HUDEP-2 (cell line): ENCODE measurements at regions not wholly inside any gene's neighbourhood (a gene's known extent, or its start where the extent isn't known, plus 50 kb on each side); places are given as distances from the start of the nearest gene placed in this dataset.

Source experiments
- DNase-seq, 76 experiments: peaks; one replicate each; lab custom pipeline; 2025; ENCODE audit not compliant: unreplicated experiment in 76 of 76; lab: John Stamatoyannopoulos, UW

DNA sequence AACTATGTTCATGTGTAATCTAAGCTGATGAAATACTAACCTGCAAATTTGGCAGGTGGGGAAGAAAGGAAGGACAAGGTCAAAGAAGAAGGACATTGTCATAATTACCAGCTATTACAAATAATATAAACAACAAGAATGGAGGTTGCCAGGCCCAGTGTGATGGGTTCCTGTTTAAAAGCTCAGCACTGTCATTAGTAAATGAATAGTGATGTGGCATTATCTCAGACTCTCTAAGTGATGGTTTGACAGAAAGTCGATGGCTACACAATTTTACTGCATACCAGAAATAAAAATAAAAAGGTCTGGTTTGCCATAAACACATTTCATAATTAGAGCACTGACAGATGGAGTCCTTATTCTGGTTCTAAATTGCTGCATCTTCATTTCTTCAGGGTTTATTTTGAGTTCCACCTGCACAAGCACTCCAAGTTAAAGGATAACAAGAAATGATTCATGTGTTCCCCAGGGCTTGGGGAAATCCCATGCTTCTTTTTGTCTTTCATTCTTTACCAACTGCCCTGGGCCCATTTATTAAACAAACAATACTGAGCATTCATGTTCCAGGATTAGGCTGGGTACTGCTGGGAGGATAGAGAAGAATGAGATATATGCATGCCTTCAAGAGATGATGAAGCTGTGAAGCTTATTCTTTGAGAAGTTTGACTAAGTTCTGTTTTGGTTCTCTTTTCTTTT is 367.8 kb upstream of the RASGEF1B start:
- no peak for DNase-seq

DNA sequence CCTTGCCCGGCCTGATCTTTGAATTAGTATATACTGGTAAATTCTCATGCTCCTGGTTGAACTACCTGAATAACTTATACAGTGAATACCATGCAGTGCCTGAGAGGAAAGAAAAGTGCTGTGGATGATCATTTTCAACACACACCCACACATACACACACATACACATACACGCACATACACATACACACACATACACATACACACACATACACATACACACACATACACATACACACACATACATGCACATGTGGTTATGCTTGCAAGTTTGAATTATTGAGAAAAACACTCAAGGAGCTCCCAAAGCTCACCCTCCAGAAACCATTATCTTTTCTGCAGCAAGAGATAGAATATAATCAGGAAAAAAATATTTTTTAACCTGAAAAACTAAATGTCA is 366.9 kb upstream of the RASGEF1B start:
- DNase-seq, result no peak

DNA sequence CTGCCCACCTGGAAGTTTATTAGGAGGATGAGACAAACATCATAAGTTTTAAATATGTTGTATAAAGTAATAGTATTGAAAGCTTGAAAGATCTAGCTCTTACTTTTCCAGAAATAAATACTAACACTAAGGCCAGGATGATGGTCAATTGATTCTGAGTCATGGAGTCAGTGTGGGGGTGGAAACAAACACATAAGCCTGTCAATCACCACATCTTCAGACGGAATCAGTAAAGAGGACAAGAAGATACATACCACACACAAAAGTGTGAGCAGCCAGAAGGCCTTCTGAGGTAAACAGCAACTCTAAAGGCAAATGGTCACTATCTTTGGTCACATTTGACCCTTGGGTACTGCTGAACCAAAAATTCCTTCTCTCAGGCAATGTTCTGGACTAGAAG is 365.0 kb upstream of the RASGEF1B start:
- no peak for DNase-seq

DNA sequence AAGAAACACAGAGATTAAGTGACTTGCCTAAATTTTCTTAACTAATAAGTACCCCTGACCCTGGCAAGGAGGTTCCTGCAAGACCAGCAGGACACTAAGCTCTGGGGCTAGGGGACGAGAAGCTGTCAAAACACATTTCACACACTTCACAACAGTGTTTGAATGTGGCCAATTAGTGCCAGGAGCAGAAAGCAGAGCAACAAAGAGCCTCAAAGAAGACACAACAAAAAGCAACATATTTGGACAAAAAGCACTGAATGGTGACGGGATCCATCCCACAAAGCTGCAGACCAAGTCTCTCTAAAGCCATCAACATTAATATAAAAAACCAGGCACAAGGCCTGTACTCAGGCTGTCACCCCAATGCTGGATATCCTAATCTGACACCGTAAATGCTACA is 361.9 kb upstream of the RASGEF1B start:
- DNase-seq, result no peak

DNA sequence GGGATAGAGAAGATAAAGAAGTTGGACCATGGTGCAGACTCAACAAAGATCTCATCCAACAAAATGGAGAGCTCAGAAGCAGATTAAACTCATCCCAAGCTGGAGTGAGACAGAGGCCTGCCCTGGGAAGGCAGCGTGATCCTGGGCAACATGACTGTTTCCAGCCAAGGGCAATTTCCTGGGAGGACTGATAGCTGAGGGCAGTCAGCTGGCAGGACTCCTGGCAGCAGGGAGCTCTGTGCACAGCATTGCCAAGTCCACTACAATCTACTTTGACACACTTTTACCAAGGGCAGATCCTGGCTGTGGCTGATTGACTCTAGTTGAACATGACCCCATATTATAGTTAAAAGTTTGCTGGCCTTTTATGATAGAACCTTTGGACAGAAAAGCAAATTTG is 357.3 kb upstream of the RASGEF1B start:
- no peak for DNase-seq

DNA sequence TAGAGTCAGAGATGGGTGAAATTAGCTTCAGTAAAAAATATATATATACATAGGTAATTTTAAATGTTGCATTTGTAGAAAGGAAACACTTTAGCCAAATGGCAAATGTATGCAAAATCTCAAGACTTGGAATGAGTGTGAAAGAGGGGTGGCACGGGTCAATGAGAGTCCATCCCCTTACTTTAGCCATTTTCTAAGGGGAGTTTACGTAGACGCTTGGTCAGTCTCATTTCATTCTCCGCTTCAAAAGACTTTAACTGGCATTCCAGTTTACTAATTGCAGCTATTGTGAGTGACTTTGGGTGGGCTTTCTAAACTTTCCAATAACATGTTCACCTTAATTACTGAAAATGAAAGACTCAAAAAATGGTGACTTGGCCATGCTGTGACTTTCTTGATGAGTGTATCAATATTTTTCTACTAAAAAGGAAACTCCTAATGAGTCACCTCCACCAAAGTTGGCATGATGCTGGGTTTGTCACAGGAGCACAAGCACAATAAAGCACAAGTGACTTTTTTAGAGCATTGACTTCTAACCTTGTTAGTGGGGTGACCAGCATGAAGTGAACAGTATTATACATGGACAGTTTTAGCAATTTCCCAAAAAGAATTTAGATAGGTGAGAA is 356.0 kb upstream of the RASGEF1B start:
- DNase-seq, result no peak

DNA sequence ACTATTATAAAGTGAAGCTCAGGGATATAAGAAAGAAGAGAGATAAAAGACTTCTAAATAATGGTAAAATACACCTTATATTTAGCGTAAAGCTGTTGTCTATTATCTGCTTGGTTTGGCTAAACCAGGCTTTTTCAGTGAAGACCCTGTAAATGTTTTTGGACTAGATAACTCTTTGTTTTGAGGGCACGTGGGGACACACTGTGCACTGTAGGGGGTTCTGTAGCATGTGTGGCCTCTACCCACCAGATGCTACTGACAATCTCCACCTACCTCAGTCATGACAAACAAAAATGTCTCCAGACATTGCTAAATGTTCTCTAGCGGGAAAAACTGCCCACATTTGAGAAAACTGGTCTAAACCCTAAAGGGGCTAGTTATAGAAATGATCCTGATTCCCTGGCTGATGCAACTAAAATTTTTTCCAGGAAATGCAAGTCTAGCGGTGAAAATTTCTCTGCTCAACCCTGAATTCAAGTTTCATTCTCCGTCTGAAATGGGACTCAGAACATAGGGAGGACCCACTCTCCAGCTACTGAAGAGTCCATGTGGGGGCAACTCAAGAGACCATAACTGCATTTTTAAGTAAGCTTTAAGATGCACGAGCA is 355.2 kb upstream of the RASGEF1B start:
- no peak for DNase-seq

DNA sequence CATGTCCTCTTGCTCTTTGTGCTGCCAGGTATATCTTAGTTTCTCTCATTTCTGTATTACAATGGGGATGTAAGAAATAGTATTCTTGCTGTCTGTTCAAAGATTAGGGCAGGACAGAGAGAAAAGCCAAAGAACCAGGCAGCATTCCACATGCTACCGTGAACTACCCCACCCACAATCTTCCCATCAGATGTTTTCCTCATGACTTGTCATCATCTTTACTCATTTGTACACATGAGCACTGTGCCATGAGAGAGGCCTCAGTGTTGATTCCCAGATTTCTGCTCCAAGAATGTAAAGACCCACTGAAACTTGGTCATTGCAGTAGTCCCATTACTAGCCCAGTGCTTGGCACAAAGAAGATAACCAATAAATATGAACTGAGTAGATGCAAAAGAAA is 354.6 kb upstream of the RASGEF1B start:
- DNase-seq, result no peak

DNA sequence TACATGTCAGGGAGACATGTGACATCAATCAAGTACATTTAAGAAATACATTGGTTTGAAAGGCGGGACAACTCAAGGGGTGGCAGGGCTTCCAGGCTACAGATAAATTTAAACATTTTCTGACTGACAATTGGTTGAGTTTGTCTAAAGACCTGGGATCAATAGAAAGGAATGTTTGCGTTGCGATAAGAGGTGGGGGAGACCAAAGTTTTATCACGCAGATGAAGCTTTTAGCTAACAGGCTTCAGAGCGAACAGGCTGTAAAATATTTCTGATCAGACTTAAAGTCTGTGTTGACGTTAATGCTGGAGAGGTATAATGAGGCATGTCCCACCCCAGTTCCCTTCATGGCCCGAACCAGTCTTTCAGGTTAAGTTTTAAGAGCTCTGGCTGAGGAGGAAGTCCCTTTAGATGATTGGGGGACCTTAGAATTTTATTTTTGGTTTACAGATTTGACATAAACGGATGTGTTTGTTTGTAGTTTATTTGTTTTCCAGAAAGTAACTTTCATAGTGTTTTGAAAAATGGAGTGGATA is 346.7 kb upstream of the RASGEF1B start:
- no peak for DNase-seq

DNA sequence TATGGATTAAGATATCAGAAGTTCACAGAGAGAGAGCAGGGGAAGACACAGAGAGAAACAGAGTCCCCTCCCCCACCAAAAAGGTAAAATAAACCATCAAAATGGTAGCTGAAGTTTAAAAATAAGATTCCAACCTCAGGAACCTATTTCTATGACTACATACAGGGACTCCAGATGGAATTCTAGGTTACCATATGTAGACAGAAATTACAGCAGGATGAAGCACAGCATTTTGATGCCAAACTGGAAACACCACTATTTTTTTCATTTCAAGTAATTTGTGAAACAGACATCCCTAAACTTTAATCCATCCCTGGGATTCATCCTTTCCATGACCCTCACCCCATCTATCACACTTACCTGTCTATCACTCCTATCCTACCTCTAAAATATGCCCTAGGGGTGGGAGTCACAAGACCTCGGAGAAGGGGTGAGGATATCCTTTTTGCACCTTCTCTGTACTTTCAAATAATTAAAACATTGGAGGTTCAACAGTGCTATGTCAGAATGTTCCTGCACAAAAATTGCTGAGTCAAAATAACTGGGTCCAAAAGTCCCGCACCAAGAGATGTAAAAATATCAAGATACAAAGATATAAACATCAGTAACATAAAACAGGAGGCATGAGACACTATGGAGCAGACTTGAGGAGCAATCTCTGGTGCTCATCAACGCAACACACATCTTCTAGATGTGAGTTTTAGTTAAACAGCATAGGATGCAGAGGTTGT is 344.5 kb upstream of the RASGEF1B start:
- DNase-seq, result no peak

DNA sequence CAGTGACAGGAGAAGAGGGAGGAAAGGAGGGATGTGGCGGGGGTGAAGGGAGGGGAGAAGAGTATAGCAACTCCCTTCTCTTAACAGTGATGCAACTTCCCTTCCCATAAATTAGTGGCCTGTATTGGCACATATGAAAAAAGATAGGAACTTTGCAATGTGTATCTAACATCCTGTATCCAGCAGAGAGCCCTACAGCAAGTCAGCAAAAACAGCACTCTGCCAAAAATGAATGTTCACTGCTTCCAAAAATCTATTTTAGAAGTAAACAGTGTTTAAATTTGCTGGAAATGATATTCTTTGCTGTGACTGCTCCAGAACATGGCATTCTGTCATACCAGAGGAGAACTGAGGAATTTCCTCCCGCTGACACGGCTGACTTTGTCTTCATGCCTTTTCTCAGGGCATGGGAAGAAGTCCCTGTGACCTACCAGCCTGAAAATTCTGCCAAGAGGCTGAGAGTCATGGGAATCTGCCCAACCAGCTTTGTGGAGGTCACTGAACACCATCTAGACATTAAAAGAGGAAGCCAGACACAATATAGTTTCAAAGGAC is 343.4 kb upstream of the RASGEF1B start:
- DNase-seq, result no peak

DNA sequence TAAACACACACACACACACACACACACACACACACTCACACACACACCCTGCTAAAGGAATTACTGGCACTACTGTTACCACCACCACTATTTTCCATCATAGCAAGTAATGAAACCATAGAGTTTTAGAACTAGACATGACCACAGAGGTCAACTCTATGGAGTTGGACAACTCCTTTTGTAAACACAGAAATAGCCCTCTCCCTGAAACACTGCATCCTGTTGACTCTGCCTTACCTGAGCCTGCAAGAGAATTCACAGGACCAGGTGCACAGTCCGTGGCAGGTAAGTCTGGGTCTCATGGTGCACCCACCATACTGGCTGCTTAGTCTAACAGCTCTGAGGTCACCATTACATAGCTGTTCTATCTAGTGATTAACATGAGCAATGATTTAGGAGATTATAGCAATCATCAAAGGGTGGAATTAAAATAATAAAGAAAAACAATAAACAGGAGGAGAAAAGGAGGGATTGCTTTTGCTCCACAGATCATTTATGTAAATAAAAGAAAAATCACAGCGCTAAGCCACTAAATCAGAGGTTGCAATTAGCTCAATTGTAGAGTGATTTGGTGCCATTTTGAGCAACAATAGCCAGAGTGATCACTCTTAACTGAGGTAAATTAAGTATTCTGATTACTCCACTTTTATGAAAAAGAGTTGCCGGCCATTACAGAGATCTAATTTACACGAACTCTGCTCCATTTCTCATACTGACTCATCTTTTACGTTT is 340.0 kb upstream of the RASGEF1B start:
- DNase-seq, result no peak

DNA sequence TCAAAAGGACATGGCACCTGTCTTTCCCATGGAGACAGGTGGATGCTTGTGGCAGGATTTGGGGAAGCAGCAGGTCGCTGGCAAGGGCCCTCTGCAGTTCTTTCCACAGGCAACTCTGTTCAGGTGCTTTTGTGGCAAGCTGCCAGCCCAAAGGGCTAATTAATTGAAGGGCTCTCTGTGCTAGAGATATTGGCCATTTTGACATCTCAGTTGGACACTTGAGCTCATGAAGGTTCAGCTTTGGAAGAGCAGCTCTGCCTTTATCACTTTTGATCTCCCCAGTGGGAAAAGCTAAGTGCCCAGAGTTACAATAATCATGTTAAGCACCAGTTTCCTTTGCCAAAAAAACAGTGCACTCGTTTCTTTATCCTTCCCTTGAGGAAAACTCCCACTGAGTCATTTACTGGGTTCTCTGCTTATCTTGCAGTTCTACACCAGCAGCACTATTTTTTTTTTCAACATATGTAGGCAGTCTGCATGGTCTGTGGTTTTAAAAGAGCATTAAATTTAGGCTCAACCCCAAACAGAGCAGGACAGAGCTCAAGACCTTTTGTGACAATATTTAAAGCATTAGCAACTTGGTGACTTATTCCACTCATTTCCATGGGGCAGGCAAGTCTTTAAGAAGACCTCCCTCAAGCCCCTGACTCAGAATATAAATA is 336.4 kb upstream of the RASGEF1B start:
- peak in 30 of 76 experiments; percentile 2 to 61 (median 20) for DNase-seq

DNA sequence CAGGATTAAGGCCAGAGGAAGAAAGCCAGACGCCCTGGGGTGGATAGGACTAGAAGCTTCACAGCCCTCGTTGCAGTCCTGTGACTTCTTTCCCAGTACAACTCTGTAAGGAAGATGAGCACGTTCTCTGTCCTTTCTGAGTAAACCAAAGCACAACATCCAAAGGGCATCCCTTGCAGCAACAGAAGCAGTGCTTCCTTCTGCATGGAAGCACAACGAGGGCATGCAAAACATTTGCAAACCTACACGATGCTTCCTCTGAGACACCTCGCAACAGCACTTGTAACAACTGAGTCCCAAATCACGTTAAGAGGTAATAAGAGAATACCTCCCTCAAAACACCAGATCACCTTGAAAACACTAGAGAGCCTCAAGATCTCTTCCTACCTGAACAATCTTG is 335.7 kb upstream of the RASGEF1B start:
- DNase-seq, result no peak

DNA sequence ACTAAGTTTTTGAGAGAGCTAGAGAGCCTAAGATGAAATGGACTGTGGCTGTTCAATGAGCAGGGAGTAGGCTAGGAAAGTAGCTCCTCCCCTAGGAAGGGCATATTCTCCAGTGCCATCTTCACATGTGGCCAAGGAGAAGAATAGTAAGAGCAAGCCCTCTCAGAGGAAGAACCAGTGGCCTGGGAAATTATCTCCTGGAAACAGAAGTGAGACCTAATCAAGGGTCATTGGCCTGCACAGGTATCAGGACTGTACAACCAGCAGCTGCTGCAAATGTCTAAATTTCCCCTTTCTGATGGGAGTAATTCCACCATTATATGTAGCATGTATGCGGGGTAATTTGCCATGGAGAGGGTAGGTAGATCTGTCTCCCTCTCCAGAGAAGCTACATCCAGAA is 334.8 kb upstream of the RASGEF1B start:
- DNase-seq, result peak in 34 of 76 experiments; percentile 1 to 68 (median 18)

DNA sequence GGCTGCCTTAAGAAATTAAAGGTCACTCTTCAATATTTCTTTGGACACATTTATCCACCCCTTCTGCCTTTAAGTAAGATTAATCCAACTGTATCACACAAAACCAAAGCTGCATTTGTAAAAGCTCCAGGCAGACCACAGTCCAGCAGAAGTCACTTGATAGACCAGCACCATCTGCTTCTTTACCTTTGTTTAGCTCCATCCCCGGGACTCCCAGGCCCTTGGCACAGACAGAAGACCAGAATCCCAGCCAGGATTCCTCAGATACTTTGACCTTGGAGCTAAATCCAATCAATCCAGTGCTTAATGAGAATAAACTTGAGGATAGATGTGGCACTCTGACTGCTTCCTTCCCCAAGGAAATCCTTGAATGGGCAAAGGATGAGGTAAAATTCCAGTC is 333.1 kb upstream of the RASGEF1B start:
- DNase-seq, result no peak

DNA sequence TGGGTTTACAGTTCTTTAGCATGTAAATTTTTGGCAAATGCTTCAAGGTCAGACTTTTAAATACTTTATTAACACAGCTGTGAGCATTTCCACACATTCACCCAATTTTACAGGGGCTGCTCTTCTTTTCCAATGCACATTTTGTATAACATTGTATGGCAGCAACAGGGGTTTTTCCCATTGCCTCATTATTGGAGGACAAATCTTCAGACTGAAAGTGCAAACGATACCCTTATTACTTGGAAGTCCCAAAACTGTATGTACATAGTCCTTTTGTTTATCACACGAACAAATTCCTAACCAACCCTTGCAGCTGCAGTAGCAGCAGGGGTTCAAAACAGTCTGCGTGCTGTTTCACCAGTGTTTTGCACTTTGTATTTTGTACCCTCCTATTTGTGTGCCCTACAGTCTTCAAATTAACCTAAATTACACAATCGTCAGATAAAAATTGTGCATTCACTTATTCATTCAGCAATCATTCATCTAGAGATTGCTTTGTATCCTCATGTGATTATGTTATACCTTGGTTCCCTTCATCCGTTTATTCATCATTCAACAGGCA is 330.7 kb upstream of the RASGEF1B start:
- no peak for DNase-seq

DNA sequence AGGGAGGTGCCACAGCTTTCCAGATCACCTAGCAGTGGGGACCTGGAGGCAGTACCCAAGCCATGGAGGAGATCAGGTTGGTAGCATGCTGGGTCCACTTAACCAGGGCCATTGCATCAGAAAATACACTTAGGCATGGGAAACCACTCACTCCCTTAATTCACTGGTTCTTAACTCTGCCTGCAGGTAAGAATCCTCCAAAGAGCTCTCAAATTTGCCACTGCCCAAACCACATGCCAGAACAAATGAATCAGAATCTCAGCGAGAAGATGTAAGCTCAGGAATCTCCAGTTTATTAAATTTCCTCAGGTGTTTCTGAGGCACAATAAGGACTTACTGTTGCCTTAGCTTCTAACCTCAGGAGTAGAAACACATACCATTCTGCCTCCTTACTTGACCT is 327.7 kb upstream of the RASGEF1B start:
- no peak for DNase-seq

DNA sequence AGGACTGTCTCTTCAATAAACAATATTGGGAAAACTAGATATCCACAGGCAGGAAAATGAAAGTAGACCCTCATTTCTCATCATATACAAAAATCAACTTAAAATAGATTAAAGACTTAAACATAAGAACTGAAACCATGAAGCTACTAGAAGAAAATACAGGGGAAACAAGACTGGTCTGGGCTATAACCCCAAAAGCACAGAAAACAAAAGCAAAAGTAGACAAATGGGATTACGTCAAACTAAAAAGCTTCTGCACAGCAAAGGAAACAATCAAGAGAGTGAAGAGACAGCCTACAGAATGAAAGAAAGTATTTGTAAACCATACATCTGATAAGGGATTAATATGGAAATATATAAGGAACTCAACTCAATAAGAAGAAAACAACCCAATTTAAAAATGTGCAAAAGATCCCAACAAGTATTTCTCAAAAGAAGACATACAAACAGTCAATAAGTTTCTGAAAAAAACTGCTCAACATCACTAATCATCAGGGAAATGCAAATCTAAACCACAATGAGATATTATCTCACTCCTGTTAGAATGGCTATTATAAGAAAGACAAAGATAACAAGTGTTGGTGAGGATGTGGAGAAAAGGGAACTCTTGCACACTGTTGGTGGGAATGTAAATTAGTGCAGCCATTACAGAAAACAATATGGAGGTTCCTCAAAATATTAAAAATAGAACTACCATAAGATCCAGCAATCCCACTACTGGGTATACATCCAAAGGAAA is 325.3 kb upstream of the RASGEF1B start:
- no peak for DNase-seq
